DMS79 (cell line): ENCODE measurements at regions not wholly inside any gene's neighbourhood (a gene's known extent, or its start where the extent isn't known, plus 50 kb on each side); places are given as distances from the start of the nearest gene placed in this dataset.

Source experiments
- DNase-seq: peaks from one replicate; lab custom pipeline; 2025; lab: John Stamatoyannopoulos, UW

- no peak for DNase-seq
These were observed 165.5 kb upstream of the OPRM1 start for GRCh38 chr6:153873541-153873940.

GRCh38 chr6:153872946-153873345 is 166.1 kb upstream of the OPRM1 start:
- DNase-seq: peak; percentile 38

DNA sequence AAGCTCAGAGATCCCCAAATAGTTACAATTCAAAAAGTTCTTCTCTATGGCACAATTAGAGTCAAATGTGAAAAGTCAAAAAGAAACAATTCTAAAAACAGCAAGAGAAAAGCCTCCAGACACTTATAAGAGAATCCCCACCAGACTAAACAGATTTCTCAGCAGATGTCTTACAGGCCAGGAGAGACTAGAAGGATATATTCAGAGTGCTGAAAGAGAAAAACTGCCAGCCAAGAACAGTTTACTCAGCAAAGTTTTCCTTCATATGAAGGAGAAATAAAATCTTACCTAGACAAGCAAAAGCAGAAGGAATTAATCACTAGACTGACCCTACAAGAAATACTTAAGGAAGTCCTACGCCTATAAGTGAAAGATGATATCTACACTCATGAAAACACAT is 176.1 kb upstream of the OPRM1 start:
- no peak for DNase-seq

GRCh38 chr6:153862139-153862538 is 176.9 kb upstream of the OPRM1 start:
- DNase-seq: no peak

DNA sequence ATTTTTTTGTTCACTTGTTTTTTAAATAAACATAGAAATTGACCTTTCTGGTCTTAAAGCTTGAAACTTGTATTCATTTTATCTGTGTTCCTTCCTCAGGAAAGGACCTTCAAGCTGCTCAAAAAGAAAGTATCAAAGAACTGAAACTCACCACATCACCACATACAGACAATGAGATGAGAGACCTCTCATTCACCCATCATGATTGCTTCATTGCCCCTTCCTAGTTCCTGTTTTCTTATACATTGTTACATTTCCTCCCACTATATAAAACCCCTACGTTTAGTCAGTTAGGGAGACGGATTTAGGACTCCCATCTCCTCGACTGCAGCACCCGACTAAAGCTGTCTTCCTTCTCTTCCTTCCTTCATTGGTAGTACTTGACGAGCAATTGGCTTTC is 180.5 kb upstream of the OPRM1 start:
- no peak for DNase-seq

GRCh38 chr6:153856929-153857376 is 182.1 kb upstream of the OPRM1 start:
- no peak for DNase-seq

DNA sequence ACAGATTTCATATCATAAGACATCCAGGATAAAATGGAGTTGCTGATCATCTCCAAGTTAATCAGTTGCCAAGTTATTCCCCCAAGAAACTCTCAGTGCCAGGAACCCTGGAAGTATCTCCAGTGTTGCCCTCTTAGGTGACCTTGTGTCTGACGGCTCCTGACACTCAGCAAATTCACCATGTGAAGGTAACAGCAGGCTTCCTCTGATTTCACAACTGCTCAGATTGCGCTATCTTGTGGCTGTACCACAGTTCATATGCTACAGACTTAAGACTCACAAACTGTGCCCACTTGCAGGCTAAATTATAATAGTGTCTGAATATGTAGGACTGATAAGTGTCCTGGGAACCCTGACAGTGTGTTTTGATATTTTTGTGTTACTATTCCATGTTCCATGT is 186.6 kb upstream of the OPRM1 start:
- DNase-seq: no peak

- DNase-seq: no peak
These were observed 187.0 kb upstream of the OPRM1 start for GRCh38 chr6:153852034-153852433.

- DNase-seq: no peak
These were observed 189.8 kb upstream of the OPRM1 start for GRCh38 chr6:153849072-153849779.

DNA sequence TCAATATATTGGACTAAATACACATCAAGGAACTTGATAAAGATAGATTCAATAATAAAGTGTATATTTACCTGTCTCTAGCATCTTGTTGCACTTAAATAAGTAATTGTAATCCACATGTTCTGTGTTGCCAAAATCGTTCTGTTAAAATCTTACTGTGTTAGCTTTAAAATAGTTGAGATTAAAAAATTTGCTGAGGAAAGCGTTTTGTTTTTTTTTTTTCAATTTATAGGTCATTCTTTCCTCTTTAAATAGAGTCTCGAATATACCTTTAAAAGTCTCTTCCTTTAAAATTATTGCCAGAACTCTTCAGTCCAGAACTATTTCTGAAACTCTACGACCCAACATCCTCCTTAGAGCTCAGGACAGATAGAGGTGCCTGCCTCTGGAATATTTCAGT is 195.6 kb upstream of the OPRM1 start:
- DNase-seq: no peak

GRCh38 chr6:153842491-153842890 is 196.5 kb upstream of the OPRM1 start:
- DNase-seq: no peak

GRCh38 chr6:153840039-153840850 is 198.8 kb upstream of the OPRM1 start:
- DNase-seq: no peak

DNA sequence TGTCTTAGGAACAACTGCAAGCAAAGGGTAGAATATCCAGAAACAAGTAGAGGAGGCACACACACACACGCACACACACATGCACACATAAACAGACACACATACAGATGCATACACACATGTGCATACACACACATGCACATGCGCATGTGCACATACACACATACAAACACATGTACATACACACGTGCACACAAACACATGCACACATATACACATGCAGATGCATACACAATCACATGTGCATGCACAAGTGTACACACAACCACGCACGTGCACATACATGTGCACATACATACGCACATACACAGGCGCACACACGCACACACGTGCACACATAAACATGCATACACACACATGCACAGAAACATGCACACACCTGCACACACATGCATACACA is 206.5 kb upstream of the OPRM1 start:
- DNase-seq: no peak

DNA sequence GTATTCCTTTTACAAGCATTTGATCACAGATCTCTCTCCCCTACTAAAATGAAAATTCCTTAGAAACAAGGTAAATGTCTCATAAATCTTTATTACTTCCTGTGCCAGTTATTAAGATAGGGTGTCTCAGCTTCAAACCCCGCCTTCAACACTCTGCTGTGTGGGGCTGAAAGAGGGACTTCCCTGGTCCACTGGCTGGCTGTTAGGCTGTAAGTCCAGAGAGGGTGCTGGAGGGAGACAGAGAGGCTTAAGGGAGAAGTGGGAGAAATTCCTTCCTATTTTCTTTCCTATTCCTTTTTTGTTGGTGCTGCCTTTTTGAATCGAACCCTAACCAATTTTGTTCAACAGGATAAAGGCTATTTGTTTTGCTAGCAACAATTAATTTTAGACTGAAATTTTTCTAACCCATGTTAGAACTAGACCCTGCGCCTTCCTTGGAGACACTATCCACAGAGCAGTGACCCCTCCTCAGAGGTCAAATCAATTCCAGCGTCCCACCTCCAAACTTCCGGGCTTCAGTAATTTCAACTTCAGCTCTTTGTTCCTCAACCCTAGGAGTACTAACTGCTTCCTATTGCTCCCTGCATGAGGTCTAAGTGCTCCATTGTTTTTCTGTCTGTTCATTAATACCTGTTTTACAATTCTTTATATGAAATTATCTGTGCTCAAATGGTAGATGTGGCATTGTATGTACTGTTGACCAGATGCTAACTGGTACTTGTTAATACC is 207.5 kb upstream of the OPRM1 start:
- DNase-seq: no peak

DNA sequence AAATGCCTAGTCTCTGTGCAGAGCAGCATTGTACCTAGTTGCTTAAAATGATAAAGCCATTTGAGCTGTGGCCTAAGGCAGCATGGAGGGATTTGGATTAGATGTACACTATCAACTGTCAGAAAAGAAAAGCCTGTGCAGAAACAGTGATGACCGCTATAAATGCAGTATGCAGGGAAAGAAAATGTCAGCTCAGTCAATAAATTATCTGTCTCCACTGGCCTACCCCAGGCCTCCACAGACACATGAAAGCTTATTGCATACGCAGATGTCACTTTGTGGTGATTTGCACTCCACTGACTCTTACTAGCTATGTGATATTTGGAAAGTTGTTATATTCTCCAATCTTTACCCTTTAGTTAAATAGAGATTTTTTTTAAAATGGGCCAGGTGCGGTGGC is 221.9 kb upstream of the OPRM1 start:
- no peak for DNase-seq

DNA sequence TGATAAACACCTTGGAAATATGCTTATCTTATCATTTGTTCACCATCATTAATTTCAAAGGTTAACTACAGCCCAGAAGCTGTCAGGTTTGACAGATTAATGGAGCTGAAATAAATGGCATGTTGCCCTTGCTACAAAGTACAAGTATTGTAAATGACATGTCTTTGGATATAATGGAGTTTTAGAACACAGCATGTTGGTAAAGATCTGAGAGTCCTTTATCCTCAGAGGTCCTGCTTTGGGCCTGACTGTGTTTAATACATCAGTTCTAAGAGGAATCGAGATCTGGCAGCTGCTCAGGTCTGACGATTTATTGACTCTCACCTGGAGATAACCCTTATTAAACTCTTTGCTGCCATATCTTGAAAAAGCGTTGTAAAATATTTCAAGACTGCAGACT is 222.7 kb upstream of the OPRM1 start:
- DNase-seq: no peak

GRCh38 chr6:153814136-153814535 is 224.9 kb upstream of the OPRM1 start:
- no peak for DNase-seq

DNA sequence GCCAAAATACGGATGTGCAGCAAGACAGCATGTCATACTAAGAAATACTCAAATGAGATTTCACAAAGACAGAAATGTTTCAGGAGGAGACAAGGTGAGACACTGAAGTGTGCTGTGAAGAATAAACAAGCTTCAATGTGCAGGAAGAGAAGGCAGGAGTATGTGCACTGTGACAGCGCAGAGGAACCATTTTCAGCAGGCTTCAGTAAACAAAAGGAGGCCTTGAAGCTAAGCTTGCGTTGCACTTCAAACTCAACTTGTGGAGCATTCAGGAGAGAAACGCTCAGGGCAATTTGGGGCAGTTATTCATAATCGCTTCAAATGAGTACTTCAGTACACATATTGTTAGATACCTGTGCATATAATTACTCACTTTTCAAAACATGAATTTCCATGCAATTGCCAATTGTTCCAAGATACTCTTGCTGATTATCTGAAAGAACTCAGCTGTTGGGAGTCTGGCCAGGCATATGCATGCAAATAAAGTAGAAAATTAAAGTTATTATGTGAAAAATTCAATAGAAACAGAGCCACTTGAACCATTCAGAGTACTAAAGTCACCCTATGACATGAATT is 234.2 kb upstream of the OPRM1 start:
- DNase-seq: no peak

GRCh38 chr6:153801917-153802316 is 237.1 kb upstream of the OPRM1 start:
- DNase-seq: no peak

DNA sequence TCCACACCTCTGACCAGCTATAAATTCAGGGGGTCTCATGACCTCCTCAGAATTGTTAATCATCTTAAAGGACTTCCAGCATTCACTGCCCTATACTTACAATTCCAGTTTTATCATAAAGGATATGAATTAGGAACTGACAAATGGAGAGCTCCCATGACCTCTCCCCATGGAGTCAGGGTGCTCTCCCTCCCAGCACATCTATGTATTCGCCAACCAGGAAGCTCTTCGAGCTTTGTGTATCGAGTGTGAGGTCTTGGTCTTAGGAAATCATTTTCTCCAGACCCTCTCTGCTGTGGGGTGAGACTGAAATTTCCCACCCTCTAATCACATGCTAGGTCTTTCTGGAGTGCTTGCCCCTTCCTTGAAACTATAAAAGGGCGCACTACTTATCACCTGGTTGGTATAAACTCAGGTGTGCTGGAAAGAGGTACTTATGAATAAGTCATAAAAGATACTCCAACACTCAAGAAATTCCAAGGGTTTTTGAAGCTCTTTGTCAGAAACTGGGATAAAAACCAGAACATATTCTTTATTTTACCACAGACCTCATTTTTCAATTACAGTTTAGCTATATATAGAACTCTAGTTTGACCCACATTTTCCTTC is 238.4 kb upstream of the OPRM1 start:
- DNase-seq: no peak

GRCh38 chr6:153790876-153791473 is 248.1 kb upstream of the OPRM1 start:
- no peak for DNase-seq

DNA sequence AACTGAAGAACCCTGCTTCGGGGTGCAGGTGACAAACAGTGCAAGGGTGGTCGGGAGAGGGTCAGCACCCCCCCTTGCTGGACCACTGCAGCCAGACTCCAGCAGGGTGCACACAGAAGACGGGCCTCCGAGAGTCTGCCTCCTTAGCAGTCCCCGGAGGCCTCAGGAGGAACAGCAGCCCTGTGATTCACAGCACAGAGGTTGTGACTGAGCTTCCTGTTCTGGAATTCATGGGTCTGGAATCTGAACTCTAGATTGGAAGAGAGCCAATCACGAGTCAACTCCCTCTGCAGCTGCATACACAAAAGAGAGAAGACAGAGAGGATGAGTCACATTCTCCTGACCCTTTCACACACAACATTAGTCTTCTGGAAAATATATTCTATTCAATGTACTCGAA is 249.0 kb upstream of the OPRM1 start:
- no peak for DNase-seq
